Glutamatergic neuron (in vitro differentiated cells): ENCODE measurements at regions not wholly inside any gene's neighbourhood (a gene's known extent, or its start where the extent isn't known, plus 50 kb on each side); places are given as distances from the start of the nearest gene placed in this dataset.

Experiments used
- DNase-seq: peaks from one replicate; pipeline ENCODE4 v3.0.0; 2022
- H3K27ac Mint-ChIP-seq: one replicate; pipeline ENCODE4 v1.8.0; 2020; ENCODE audit warnings: mild to moderate bottlenecking, mixed read lengths, inconsistent platforms; ENCODE audit not compliant: unreplicated experiment
- H3K27me3 Mint-ChIP-seq: one replicate; pipeline ENCODE4 v1.8.0; 2020; ENCODE audit warnings: mild to moderate bottlenecking, moderate library complexity, mixed read lengths, inconsistent platforms; ENCODE audit not compliant: unreplicated experiment
- H3K36me3 Mint-ChIP-seq: one replicate; pipeline ENCODE4 v1.8.0; 2020; ENCODE audit warnings: mild to moderate bottlenecking, mixed read lengths, inconsistent platforms; ENCODE audit not compliant: unreplicated experiment
- H3K4me1 Mint-ChIP-seq: one replicate; pipeline ENCODE4 v1.8.0; 2020; ENCODE audit warnings: mild to moderate bottlenecking, low read depth, mixed read lengths, inconsistent platforms; ENCODE audit not compliant: unreplicated experiment
- H3K4me3 Mint-ChIP-seq: one replicate; pipeline ENCODE4 v1.8.0; 2020; ENCODE audit warnings: mild to moderate bottlenecking, mixed read lengths, inconsistent platforms; ENCODE audit not compliant: unreplicated experiment
- H3K9me3 Mint-ChIP-seq: one replicate; pipeline ENCODE4 v1.8.0; 2020; ENCODE audit warnings: mild to moderate bottlenecking, moderate library complexity, mixed read lengths, inconsistent platforms; ENCODE audit not compliant: unreplicated experiment
- CTCF ChIP-seq: fragments of 200-600 bp; sonication (generic); IDR thresholded peaks from one replicate; pipeline ENCODE4 v1.5.0; 2021; ENCODE audit not compliant: partially characterized antibody, unreplicated experiment

- no peaks in the 10 kb centered on the region for H3K36me3 Mint-ChIP-seq
- no peak for TF ChIP-seq CTCF
- H3K27ac Mint-ChIP-seq = peak overlapping the region; percentile 40
- no peak for DNase-seq
- H3K27me3 Mint-ChIP-seq = peaks cover 4% of the 10 kb centered on the region
- peaks cover 26% of the 10 kb centered on the region for H3K4me1 Mint-ChIP-seq
- H3K4me3 Mint-ChIP-seq = peak overlapping the region; percentile 79
- H3K9me3 Mint-ChIP-seq = no peaks in the 10 kb centered on the region
Observed at GRCh38 chr3:182500289-182500688, 293.0 kb upstream of the ATP11B start.

- Mint-ChIP-seq H3K27ac (no peak overlapping the region), H3K36me3 (no peaks in the 10 kb centered on the region), H3K27me3 (peaks cover 4% of the 10 kb centered on the region), H3K9me3 (no peaks in the 10 kb centered on the region), H3K4me1 (peaks cover 31% of the 10 kb centered on the region), H3K4me3 (no peak overlapping the region)
- no peak for DNase-seq
- no peak for TF ChIP-seq CTCF
Observed at GRCh38 chr3:182501856-182502255, 291.4 kb upstream of the ATP11B start.

- Mint-ChIP-seq H3K4me3 (no peak overlapping the region), H3K27me3 (peaks cover 7% of the 10 kb centered on the region), H3K4me1 (peaks cover 31% of the 10 kb centered on the region), H3K9me3 (no peaks in the 10 kb centered on the region), H3K36me3 (no peaks in the 10 kb centered on the region), H3K27ac (no peak overlapping the region)
- no peak for TF ChIP-seq CTCF
- no peak for DNase-seq
Observed at GRCh38 chr3:182503401-182503800, 289.9 kb upstream of the ATP11B start.

GRCh38 chr3:182508919-182509711, 284.2 kb upstream of the ATP11B start:
- Mint-ChIP-seq H3K27me3 (peaks cover 3% of the 10 kb centered on the region), H3K36me3 (no peaks in the 10 kb centered on the region), H3K4me1 (peaks cover 15% of the 10 kb centered on the region), H3K4me3 (no peak overlapping the region), H3K9me3 (no peaks in the 10 kb centered on the region), H3K27ac (peak overlapping the region; percentile 53)
- no peak for DNase-seq
- no peak for TF ChIP-seq CTCF

GRCh38 chr3:182509844-182510460, 283.4 kb upstream of the ATP11B start:
- no peaks in the 10 kb centered on the region for H3K9me3 Mint-ChIP-seq
- H3K36me3 Mint-ChIP-seq = no peaks in the 10 kb centered on the region
- no peak for DNase-seq
- no peak overlapping the region for H3K27ac Mint-ChIP-seq
- no peak overlapping the region for H3K4me3 Mint-ChIP-seq
- no peak for TF ChIP-seq CTCF
- H3K27me3 Mint-ChIP-seq = peaks cover 3% of the 10 kb centered on the region
- H3K4me1 Mint-ChIP-seq = peaks cover 13% of the 10 kb centered on the region
